ENCODE measurements at regions not wholly inside any gene's neighbourhood (a gene's known extent, or its start where the extent isn't known, plus 50 kb on each side); places are given as distances from the start of the nearest gene placed in this dataset.

GRCh38 chr4:15325987-15326386 lies 101.8 kb upstream of the C1QTNF7 start:
- Histone ChIP-seq H3K27ac (ENCODE audit: low read depth in 1 of 2, low read length in 1 of 2) (no peak overlapping the region), H3K4me3 (no peak overlapping the region), H3K36me3 (ENCODE audit: control insufficient read depth in 4 of 4, insufficient read depth in 4 of 4, low read length in 4 of 4) (no peaks in the 10 kb centered on the region), H3K9ac (ENCODE audit: insufficient read depth in 1 of 2, low read length in 2 of 2) (no peak overlapping the region), H3K9me3 (ENCODE audit: control insufficient read depth in 4 of 4, insufficient read depth in 3 of 4, low read length in 3 of 4) (peaks cover 0 to 5% (median 0%) of the 10 kb centered on the region in 4 donors), H3K4me1 (ENCODE audit: control insufficient read depth in 5 of 5, insufficient read depth in 5 of 5, low read length in 5 of 5) (peaks cover 0 to 7% (median 0%) of the 10 kb centered on the region in 5 donors), H3K27me3 (ENCODE audit: control insufficient read depth in 3 of 3, insufficient read depth in 3 of 3, low read length in 2 of 3) (no peaks in the 10 kb centered on the region)
- 67 to 72% methylated on average over 5 of the region's 5 CpGs for WGBS, 2 donors
- no peak for TF ChIP-seq CTCF (IDR thresholded peaks at IDR 0.05; ENCODE audit: control extremely low read depth, extremely low read depth)
- no peak for ATAC-seq (ENCODE audit: insufficient read depth, low FRiP score)
- no peak for DNase-seq

GRCh38 chr4:15327311-15328298 lies 100.2 kb upstream of the C1QTNF7 start:
- 71 to 85% methylated on average over 7 of the region's 7 CpGs for WGBS, 2 donors
- no peak for ATAC-seq (ENCODE audit: insufficient read depth, low FRiP score)
- H3K27me3 ChIP-seq (ENCODE audit: control insufficient read depth in 3 of 3, insufficient read depth in 3 of 3, low read length in 2 of 3), result no peaks in the 10 kb centered on the region
- H3K9me3 ChIP-seq (ENCODE audit: control insufficient read depth in 4 of 4, insufficient read depth in 3 of 4, low read length in 3 of 4), result peaks cover 0 to 5% (median 0%) of the 10 kb centered on the region in 4 donors
- TF ChIP-seq CTCF (IDR thresholded peaks at IDR 0.05; ENCODE audit: control extremely low read depth, extremely low read depth), result no peak
- no peak overlapping the region for H3K4me3 ChIP-seq
- DNase-seq, result peak; percentile 67 to 96 (median 95)
- H3K36me3 ChIP-seq (ENCODE audit: control insufficient read depth in 4 of 4, insufficient read depth in 4 of 4, low read length in 4 of 4), result no peaks in the 10 kb centered on the region
- peaks cover 0 to 14% (median 0%) of the 10 kb centered on the region in 5 donors for H3K4me1 ChIP-seq (ENCODE audit: control insufficient read depth in 5 of 5, insufficient read depth in 5 of 5, low read length in 5 of 5)
- no peak overlapping the region for H3K9ac ChIP-seq (ENCODE audit: insufficient read depth in 1 of 2, low read length in 2 of 2)
- no peak overlapping the region for H3K27ac ChIP-seq (ENCODE audit: low read depth in 1 of 2, low read length in 1 of 2)

- Histone ChIP-seq H3K27me3 (ENCODE audit: control insufficient read depth in 3 of 3, insufficient read depth in 3 of 3, low read length in 2 of 3) (no peaks in the 10 kb centered on the region), H3K4me1 (ENCODE audit: control insufficient read depth in 5 of 5, insufficient read depth in 5 of 5, low read length in 5 of 5) (peaks cover 0 to 26% (median 0%) of the 10 kb centered on the region in 5 donors), H3K36me3 (ENCODE audit: control insufficient read depth in 4 of 4, insufficient read depth in 4 of 4, low read length in 4 of 4) (no peaks in the 10 kb centered on the region), H3K27ac (ENCODE audit: low read depth in 1 of 2, low read length in 1 of 2) (no peak overlapping the region), H3K4me3 (no peak overlapping the region), H3K9ac (ENCODE audit: insufficient read depth in 1 of 2, low read length in 2 of 2) (no peak overlapping the region), H3K9me3 (ENCODE audit: control insufficient read depth in 4 of 4, insufficient read depth in 3 of 4, low read length in 3 of 4) (no peaks in the 10 kb centered on the region)
- peak in 1 of 3 donors; percentile 24 for DNase-seq
- TF ChIP-seq CTCF (IDR thresholded peaks at IDR 0.05; ENCODE audit: control extremely low read depth, extremely low read depth), result no peak
- no peak for ATAC-seq (ENCODE audit: insufficient read depth, low FRiP score)
- 88 to 89% methylated on average over 3 of the region's 3 CpGs for WGBS, 2 donors
These were observed 95.9 kb upstream of the C1QTNF7 start for GRCh38 chr4:15331930-15332329.

Measured in lung (tissue), 11 donors.